ENCODE measurements at regions not wholly inside any gene's neighbourhood (a gene's known extent, or its start where the extent isn't known, plus 50 kb on each side); places are given as distances from the start of the nearest gene placed in this dataset.

- ChIA-PET CTCF (interaction anchor here (2.6 kb wide), 1 partner anchor 8 kb away, joined by 12 read pairs; no protein-coding TSS in a partner anchor), POLR2A (no interaction called here)
- Mint-ChIP-seq H3K27ac (no peak overlapping the region), H3K27me3 (ENCODE audit: low read depth) (no peaks in the 10 kb centered on the region; the same call in 1 of the 2 replicates), H3K4me3 (no peak overlapping the region), H3K9me3 (peaks cover 10% of the 10 kb centered on the region), H3K36me3 (peaks cover 8% of the 10 kb centered on the region), H3K4me1 (peaks cover 16% of the 10 kb centered on the region)
- TF ChIP-seq ZNF121 (CRISPR knock-in tag; IDR thresholded peaks at IDR 0.05) (no peak), ZNF416 (CRISPR knock-in tag; IDR thresholded peaks at IDR 0.05) (no peak)
- DNase-seq (ENCODE audit: low spot score), result no peak
- no peak for ATAC-seq
Measured at GRCh38 chr12:46653311-46653710, 172.5 kb downstream of the SLC38A4 start.

DNA sequence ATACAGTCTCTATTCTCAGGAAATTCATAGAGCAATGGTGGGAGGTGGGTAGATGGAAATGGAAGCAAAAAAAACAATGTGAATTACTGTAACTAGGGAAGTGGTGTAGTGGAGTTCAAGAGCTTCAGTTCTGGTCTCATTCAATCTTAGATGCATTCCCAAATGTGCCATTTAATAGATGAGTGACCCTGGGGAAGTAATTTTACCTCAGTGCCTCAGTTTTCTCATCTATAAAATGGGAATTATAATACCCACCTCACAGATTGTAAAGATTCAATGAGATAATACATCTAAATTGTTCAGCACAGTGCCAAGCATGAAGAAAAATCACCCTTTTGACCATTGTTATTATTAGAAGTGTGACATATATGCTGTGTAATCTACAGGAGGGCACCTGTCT lies 173.1 kb downstream of the SLC38A4 start:
- CTCF ChIA-PET, result interaction anchor here (2.6 kb wide), 1 partner anchor 9 kb away, joined by 12 read pairs; no protein-coding TSS in a partner anchor

More for the DNA sequence above, 173.1 kb downstream of the SLC38A4 start:
- H3K4me3 Mint-ChIP-seq, result no peak overlapping the region
- TF ChIP-seq IRF2 (CRISPR knock-in tag; IDR thresholded peaks at IDR 0.05; ENCODE audit: borderline replicate concordance, low read depth) (no peak), HMGA2 (CRISPR knock-in tag; IDR thresholded peaks at IDR 0.05) (no peak), FOXP1 (CRISPR knock-in tag; IDR thresholded peaks at IDR 0.05; ENCODE audit: borderline replicate concordance) (no peak), MYBL2 (CRISPR knock-in tag; IDR thresholded peaks at IDR 0.05) (no peak), RORB (CRISPR knock-in tag; IDR thresholded peaks at IDR 0.05) (no peak), SMAD4 (CRISPR knock-in tag; IDR thresholded peaks at IDR 0.05) (no peak), ESRRA (CRISPR knock-in tag; IDR thresholded peaks at IDR 0.05; ENCODE audit: borderline replicate concordance) (no peak), ZNF416 (CRISPR knock-in tag; IDR thresholded peaks at IDR 0.05) (no peak), PRDM15 (CRISPR knock-in tag; IDR thresholded peaks at IDR 0.05) (no peak)
- TF ChIP-seq, protein P1, sequence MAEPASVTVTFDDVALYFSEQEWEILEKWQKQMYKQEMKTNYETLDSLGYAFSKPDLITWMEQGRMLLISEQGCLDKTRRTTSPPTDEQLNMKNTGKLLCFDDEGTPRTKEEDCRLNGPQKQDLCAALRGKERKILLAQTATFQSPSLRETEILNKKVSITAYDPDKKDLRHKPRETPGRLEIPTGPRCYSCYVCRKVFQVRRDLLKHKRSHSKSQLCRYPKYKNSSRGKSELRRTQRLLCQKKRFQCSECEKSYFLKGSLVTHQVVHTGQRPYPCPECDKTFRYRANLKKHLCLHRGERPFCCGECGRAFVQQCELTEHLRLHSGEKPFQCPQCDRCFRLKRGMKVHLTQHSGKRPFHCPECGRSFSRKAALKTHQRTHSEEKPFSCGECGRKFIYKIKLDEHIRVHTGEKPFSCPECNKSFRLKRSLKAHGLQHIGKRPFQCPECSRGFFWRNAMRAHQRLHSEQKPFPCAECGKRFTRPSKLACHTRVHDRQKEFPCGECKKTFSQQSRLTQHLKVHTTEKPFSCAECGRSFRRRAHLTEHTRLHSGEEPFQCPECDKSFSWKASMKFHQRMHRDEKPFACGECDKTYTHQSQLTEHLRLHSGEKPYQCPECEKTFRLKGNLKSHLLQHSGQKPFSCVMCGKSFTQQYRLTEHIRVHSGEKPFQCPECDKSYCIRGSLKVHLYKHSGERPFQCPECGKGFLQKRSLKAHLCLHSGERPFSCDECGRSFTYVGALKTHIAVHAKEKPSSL (CRISPR knock-in tag; conservative IDR thresholded peaks at IDR 0.05), result no peak
- TF ChIP-seq, protein P2, sequence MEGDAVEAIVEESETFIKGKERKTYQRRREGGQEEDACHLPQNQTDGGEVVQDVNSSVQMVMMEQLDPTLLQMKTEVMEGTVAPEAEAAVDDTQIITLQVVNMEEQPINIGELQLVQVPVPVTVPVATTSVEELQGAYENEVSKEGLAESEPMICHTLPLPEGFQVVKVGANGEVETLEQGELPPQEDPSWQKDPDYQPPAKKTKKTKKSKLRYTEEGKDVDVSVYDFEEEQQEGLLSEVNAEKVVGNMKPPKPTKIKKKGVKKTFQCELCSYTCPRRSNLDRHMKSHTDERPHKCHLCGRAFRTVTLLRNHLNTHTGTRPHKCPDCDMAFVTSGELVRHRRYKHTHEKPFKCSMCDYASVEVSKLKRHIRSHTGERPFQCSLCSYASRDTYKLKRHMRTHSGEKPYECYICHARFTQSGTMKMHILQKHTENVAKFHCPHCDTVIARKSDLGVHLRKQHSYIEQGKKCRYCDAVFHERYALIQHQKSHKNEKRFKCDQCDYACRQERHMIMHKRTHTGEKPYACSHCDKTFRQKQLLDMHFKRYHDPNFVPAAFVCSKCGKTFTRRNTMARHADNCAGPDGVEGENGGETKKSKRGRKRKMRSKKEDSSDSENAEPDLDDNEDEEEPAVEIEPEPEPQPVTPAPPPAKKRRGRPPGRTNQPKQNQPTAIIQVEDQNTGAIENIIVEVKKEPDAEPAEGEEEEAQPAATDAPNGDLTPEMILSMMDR (IDR thresholded peaks at IDR 0.05), result no peak
- TF ChIP-seq, protein P3, sequence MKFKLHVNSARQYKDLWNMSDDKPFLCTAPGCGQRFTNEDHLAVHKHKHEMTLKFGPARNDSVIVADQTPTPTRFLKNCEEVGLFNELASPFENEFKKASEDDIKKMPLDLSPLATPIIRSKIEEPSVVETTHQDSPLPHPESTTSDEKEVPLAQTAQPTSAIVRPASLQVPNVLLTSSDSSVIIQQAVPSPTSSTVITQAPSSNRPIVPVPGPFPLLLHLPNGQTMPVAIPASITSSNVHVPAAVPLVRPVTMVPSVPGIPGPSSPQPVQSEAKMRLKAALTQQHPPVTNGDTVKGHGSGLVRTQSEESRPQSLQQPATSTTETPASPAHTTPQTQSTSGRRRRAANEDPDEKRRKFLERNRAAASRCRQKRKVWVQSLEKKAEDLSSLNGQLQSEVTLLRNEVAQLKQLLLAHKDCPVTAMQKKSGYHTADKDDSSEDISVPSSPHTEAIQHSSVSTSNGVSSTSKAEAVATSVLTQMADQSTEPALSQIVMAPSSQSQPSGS (CRISPR knock-in tag; IDR thresholded peaks at IDR 0.05; ENCODE audit: borderline replicate concordance, low read depth), result no peak
- TF ChIP-seq, protein P4, sequence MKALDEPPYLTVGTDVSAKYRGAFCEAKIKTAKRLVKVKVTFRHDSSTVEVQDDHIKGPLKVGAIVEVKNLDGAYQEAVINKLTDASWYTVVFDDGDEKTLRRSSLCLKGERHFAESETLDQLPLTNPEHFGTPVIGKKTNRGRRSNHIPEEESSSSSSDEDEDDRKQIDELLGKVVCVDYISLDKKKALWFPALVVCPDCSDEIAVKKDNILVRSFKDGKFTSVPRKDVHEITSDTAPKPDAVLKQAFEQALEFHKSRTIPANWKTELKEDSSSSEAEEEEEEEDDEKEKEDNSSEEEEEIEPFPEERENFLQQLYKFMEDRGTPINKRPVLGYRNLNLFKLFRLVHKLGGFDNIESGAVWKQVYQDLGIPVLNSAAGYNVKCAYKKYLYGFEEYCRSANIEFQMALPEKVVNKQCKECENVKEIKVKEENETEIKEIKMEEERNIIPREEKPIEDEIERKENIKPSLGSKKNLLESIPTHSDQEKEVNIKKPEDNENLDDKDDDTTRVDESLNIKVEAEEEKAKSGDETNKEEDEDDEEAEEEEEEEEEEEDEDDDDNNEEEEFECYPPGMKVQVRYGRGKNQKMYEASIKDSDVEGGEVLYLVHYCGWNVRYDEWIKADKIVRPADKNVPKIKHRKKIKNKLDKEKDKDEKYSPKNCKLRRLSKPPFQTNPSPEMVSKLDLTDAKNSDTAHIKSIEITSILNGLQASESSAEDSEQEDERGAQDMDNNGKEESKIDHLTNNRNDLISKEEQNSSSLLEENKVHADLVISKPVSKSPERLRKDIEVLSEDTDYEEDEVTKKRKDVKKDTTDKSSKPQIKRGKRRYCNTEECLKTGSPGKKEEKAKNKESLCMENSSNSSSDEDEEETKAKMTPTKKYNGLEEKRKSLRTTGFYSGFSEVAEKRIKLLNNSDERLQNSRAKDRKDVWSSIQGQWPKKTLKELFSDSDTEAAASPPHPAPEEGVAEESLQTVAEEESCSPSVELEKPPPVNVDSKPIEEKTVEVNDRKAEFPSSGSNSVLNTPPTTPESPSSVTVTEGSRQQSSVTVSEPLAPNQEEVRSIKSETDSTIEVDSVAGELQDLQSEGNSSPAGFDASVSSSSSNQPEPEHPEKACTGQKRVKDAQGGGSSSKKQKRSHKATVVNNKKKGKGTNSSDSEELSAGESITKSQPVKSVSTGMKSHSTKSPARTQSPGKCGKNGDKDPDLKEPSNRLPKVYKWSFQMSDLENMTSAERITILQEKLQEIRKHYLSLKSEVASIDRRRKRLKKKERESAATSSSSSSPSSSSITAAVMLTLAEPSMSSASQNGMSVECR (CRISPR knock-in tag; IDR thresholded peaks at IDR 0.05; ENCODE audit: borderline replicate concordance), result no peak
- no peaks in the 10 kb centered on the region; the same call in 1 of the 2 replicates for H3K27me3 Mint-ChIP-seq (ENCODE audit: low read depth)
- ATAC-seq, result no peak
- H3K9me3 Mint-ChIP-seq, result peaks cover 16% of the 10 kb centered on the region
- H3K4me1 Mint-ChIP-seq, result peaks cover 11% of the 10 kb centered on the region
- no peak overlapping the region for H3K27ac Mint-ChIP-seq
- H3K36me3 Mint-ChIP-seq, result peaks cover 13% of the 10 kb centered on the region
- no peak for DNase-seq (ENCODE audit: low spot score)
- POLR2A ChIA-PET, result no interaction called here

All from WTC11 (cell line).